OCI-LY1 (cell line): ENCODE measurements at regions not wholly inside any gene's neighbourhood (a gene's known extent, or its start where the extent isn't known, plus 50 kb on each side); places are given as distances from the start of the nearest gene placed in this dataset.

Experiments used
- CTCF ChIP-seq: fragments of 200-600 bp; sonication (generic), shearing (Covaris generic); IDR thresholded peaks from 2 replicates; pipeline ENCODE4 v1.5.1; 2017; ENCODE audit warnings: mild to moderate bottlenecking, antibody characterized with exemption, low read length, moderate library complexity, mixed read lengths
- EZH2 ChIP-seq: fragments of 200-600 bp; sonication (generic), shearing (Covaris generic); IDR thresholded peaks from 2 replicates; pipeline ENCODE4 v1.8.0; 2017; ENCODE audit warnings: borderline replicate concordance, mixed run types, mild to moderate bottlenecking, antibody characterized with exemption, low read length, moderate library complexity, mixed read lengths

GRCh38 chr21:17128132-17128531 lies 384.7 kb upstream of the CXADR start:
- TF ChIP-seq CTCF (no peak), EZH2 (no peak)
